HCT116 (cell line): ENCODE measurements at regions not wholly inside any gene's neighbourhood (a gene's known extent, or its start where the extent isn't known, plus 50 kb on each side); places are given as distances from the start of the nearest gene placed in this dataset.

Experiments
- ATAC-seq: fragments of 200-7000 bp; cut with Tn5 transposase; 2 replicates; pipeline ENCODE4 v1.9.1; 2020; ENCODE audit warnings: mild to moderate bottlenecking, moderate library complexity
- BruUV-seq: library from RNA; stranded (reverse); fragments of 400-500 nt; replicated peaks from 2 replicates; lab custom pipeline; 2021; lab: Mats Ljungman, UMichigan
- CTCF ChIA-PET: fragments of 300-600 bp; sonication (Branson Sonifier 250); formaldehyde crosslinking; loops from one replicate; lab custom pipeline; 2021; ENCODE audit warnings: antibody characterized with exemption; lab: Charles Lee
- POLR2A ChIA-PET: fragments of 300-600, 350-600 bp; sonication (Branson Sonifier 250); formaldehyde crosslinking; loops from one replicate; lab custom pipeline; 2021; ENCODE audit warnings: antibody characterized with exemption; lab: Charles Lee
- RAD21 ChIA-PET, 2 experiments: fragments of 300-600 bp; sonication (Branson Sonifier 250); formaldehyde crosslinking; loops; one replicate each; lab custom pipeline; 2023; ENCODE audit warnings: low total read pairs in 2 of 2; ENCODE audit not compliant: uncharacterized antibody in 2 of 2, unreplicated experiment in 2 of 2, low non-redundant PET in 1 of 2; lab: Charles Lee
- DNase-seq: peaks from one replicate; pipeline ENCODE4 v3.0.0-alpha.2; 2010; ENCODE audit warnings: low read depth, low spot score
- H2AFZ ChIP-seq: fragments of 200-600 bp; shearing (Covaris generic), sonication (generic); 2 replicates; pipeline ENCODE4 v1.6.1; 2017; ENCODE audit warnings: low read depth, mixed run types, mixed read lengths, antibody characterized with exemption, low read length; ENCODE audit not compliant: poor library complexity, severe bottlenecking
- H3K27ac ChIP-seq: 2 replicates; pipeline ENCODE4 v1.5.1; 2012; ENCODE audit warnings: low read depth, low read length
- H3K27me3 ChIP-seq: fragments of 200-600 bp; sonication (generic); 2 replicates; pipeline ENCODE4 v1.6.1; 2016; ENCODE audit warnings: mixed run types, low read length, mixed read lengths; ENCODE audit not compliant: insufficient read depth
- H3K36me3 ChIP-seq, 2 experiments: fragments of 200-500 bp in 1 of 2; fragments of 200-600 bp in 1 of 2; sonication (Bioruptor generic) in 1 of 2; sonication (generic) in 1 of 2; 2 replicates each; pipeline versions ENCODE4 v1.5.1 to v1.6.1; 2014 to 2016; ENCODE audit warnings: low read length in 2 of 2, inconsistent platforms in 1 of 2, mixed read lengths in 1 of 2, mixed run types in 1 of 2; ENCODE audit not compliant: insufficient read depth in 2 of 2, control insufficient read depth in 1 of 2
- H3K4me1 ChIP-seq, 2 experiments: fragments of 200-600 bp in 1 of 2; sonication (generic) in 1 of 2; 2 replicates each; pipeline versions ENCODE4 v1.5.1 to v1.6.1; 2012 to 2017; ENCODE audit warnings: low read length in 2 of 2, inconsistent platforms in 1 of 2, mild to moderate bottlenecking in 1 of 2, mixed read lengths in 1 of 2, mixed run types in 1 of 2, moderate library complexity in 1 of 2; ENCODE audit not compliant: insufficient read depth in 2 of 2, control insufficient read depth in 1 of 2
- H3K4me2 ChIP-seq: fragments of 200-600 bp; sonication (generic); 2 replicates; pipeline ENCODE4 v1.6.1; 2017; ENCODE audit warnings: mixed run types, low read length, mixed read lengths
- H3K4me3 ChIP-seq, 2 experiments: fragments of 200-600 bp in 1 of 2; sonication (generic) in 1 of 2; replicated peaks in 1 of 2; 2 replicates each; pipeline ENCODE4 v1.5.1; 2011 to 2016; ENCODE audit warnings: low read length in 2 of 2, control low read depth in 1 of 2, low read depth in 1 of 2, mild to moderate bottlenecking in 1 of 2, mixed read lengths in 1 of 2, mixed run types in 1 of 2
- H3K79me2 ChIP-seq: fragments of 200-600 bp; sonication (generic); 2 replicates; pipeline ENCODE4 v1.6.1; 2017; ENCODE audit warnings: mild to moderate bottlenecking, mixed run types, low read length, moderate library complexity, mixed read lengths; ENCODE audit not compliant: insufficient read depth
- H3K9ac ChIP-seq: fragments of 200-600 bp; sonication (generic); 2 replicates; pipeline ENCODE4 v1.6.1; 2016; ENCODE audit warnings: low read length, mixed read lengths
- H3K9me2 ChIP-seq: fragments of 200-600 bp; sonication (generic), shearing (Covaris generic); 2 replicates; pipeline ENCODE4 v1.6.1; 2017; ENCODE audit warnings: mixed run types, mild to moderate bottlenecking, moderate library complexity; ENCODE audit not compliant: insufficient read depth
- H3K9me3 ChIP-seq, 2 experiments: fragments of 200-500 bp in 1 of 2; fragments of 200-600 bp in 1 of 2; sonication (Bioruptor generic) in 1 of 2; sonication (generic) in 1 of 2; 2 replicates each; pipeline ENCODE4 v1.6.1; 2014 to 2017; ENCODE audit warnings: low read length in 2 of 2, mixed read lengths in 2 of 2, inconsistent platforms in 1 of 2, low read depth in 1 of 2, mild to moderate bottlenecking in 1 of 2, mixed run types in 1 of 2, moderate library complexity in 1 of 2; ENCODE audit not compliant: control insufficient read depth in 1 of 2, insufficient read depth in 1 of 2
- H4K20me1 ChIP-seq: fragments of 200-600 bp; sonication (generic), shearing (Covaris generic); 2 replicates; pipeline ENCODE4 v1.6.1; 2017; ENCODE audit warnings: mixed run types, mild to moderate bottlenecking, moderate library complexity; ENCODE audit not compliant: insufficient read depth
- CBX3 ChIP-seq: IDR thresholded peaks from 2 replicates; pipeline ENCODE4 v1.6.1; 2012; ENCODE audit warnings: low read depth
- CEBPB ChIP-seq: IDR thresholded peaks from 2 replicates; pipeline ENCODE4 v1.6.1; 2012; ENCODE audit warnings: low read depth
- ELF1 ChIP-seq: IDR thresholded peaks from 2 replicates; pipeline ENCODE4 v1.6.1; 2012; ENCODE audit warnings: low read depth, borderline replicate concordance
- EZH2phosphoT487 ChIP-seq: fragments of 200-600 bp; IDR thresholded peaks from 2 replicates; pipeline ENCODE4 v1.6.1; 2018; ENCODE audit warnings: antibody characterized with exemption, borderline replicate concordance
- JUND ChIP-seq: IDR thresholded peaks from 2 replicates; pipeline ENCODE4 v1.6.1; 2012
- POLR2A ChIP-seq: IDR thresholded peaks from 2 replicates; pipeline ENCODE4 v1.7.0; 2011; ENCODE audit warnings: borderline replicate concordance; ENCODE audit not compliant: insufficient read depth, insufficient read length; ENCODE audit errors: extremely low read depth
- POLR2AphosphoS5 ChIP-seq: IDR thresholded peaks from 2 replicates; pipeline ENCODE4 v1.6.1; 2011; ENCODE audit warnings: mild to moderate bottlenecking, low read depth, low read length, moderate library complexity
- RAD21 ChIP-seq: IDR thresholded peaks from 2 replicates; pipeline ENCODE4 v1.6.1; 2012; ENCODE audit warnings: low read depth, mild to moderate bottlenecking
- SIN3A ChIP-seq: IDR thresholded peaks from 2 replicates; pipeline ENCODE4 v1.6.1; 2012; ENCODE audit warnings: low read depth
- SP1 ChIP-seq: IDR thresholded peaks from 2 replicates; pipeline ENCODE4 v1.6.1; 2012; ENCODE audit warnings: low read depth
- SRF ChIP-seq: IDR thresholded peaks from 2 replicates; pipeline ENCODE4 v1.6.1; 2012; ENCODE audit warnings: low read depth
- TCF7L2 ChIP-seq: IDR thresholded peaks from 2 replicates; pipeline ENCODE4 v1.7.0; 2011; ENCODE audit warnings: borderline replicate concordance, inconsistent platforms; ENCODE audit not compliant: insufficient read depth, insufficient read length; ENCODE audit errors: extremely low read depth
- ZNF274 ChIP-seq: fragments of 200-500 bp; sonication (Bioruptor generic); IDR thresholded peaks from 2 replicates; pipeline ENCODE4 v1.6.1; 2014; ENCODE audit warnings: mild to moderate bottlenecking, low read depth, low read length, inconsistent platforms
- intact Hi-C: fragments of 100-400 bp; cut with micrococcal nuclease; formaldehyde crosslinking; loops from 2 replicates; pipeline ENCODE4 v1.10.0; 2022
- TF ChIP-seq, protein P1 (sequence below), 3 experiments: fragments of 200-600 bp in 1 of 3; sonication (generic) in 1 of 3; IDR thresholded peaks in 2 of 3; conservative IDR thresholded peaks in 1 of 3; 2 replicates each; pipeline ENCODE4 v1.5.1; 2012 to 2017; ENCODE audit warnings: low read depth in 2 of 3, low read length in 2 of 3, antibody characterized with exemption in 1 of 3, borderline replicate concordance in 1 of 3, control low read depth in 1 of 3, mild to moderate bottlenecking in 1 of 3, mixed read lengths in 1 of 3, mixed run types in 1 of 3, moderate library complexity in 1 of 3; ENCODE audit not compliant: insufficient read depth in 1 of 3
- TF ChIP-seq, protein P2 (sequence below): IDR thresholded peaks from 2 replicates; pipeline ENCODE4 v1.6.1; 2012
- TF ChIP-seq, protein P3 (sequence below): IDR thresholded peaks from 2 replicates; pipeline ENCODE4 v1.6.1; 2012; ENCODE audit warnings: low read depth
- TF ChIP-seq, protein P4 (sequence below): IDR thresholded peaks from 2 replicates; pipeline ENCODE4 v1.6.1; 2011; ENCODE audit warnings: mild to moderate bottlenecking, low read length, moderate library complexity; ENCODE audit not compliant: insufficient replicate concordance; ENCODE audit errors: extremely low read depth

DNA sequence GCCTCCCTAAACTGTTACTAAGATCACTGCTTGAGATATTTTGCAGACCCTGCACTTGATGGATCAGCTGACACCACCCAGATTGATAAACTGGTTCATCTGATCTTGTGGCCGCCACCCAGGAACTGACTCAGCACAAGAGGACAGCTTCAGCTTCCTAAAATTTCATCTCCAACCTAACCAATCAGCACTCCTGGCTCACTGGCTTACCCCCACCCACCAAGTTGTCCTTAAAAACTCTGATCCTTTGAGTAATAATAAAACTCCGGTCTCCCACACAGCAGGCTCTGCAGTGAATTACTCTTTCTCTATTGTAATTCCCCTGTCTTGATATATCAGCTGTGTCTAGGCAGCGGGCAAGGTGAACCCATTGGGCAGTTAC is 174.8 kb downstream of the UTP18 start:
- H4K20me1 ChIP-seq, result no peaks in the 10 kb centered on the region
- H3K9ac ChIP-seq, result no peak overlapping the region
- POLR2A ChIA-PET, result interaction anchor here (0.6 kb wide), 1 partner anchor 12 kb away, joined by 3 read pairs; no protein-coding TSS in a partner anchor
- intact Hi-C loops, result no loop called here
- no peaks in the 10 kb centered on the region for H3K36me3 ChIP-seq
- peak overlapping the region; percentile 42 for H3K4me2 ChIP-seq
- H3K4me3 ChIP-seq, result no peak overlapping the region
- RAD21 ChIA-PET, result no interaction called here
- peaks cover 9 to 30% of the 10 kb centered on the region in 2 experiments; a peak in 3 of 4 replicates for H3K4me1 ChIP-seq
- H3K27ac ChIP-seq, result no peak overlapping the region
- H3K79me2 ChIP-seq, result no peaks in the 10 kb centered on the region
- H3K9me3 ChIP-seq, result no peaks in the 10 kb centered on the region
- H3K27me3 ChIP-seq, result no peaks in the 10 kb centered on the region
- H2AFZ ChIP-seq, result peak overlapping the region; percentile 95
- ATAC-seq, result peak; percentile 34
- TF ChIP-seq POLR2AphosphoS5, result no peak
- TF ChIP-seq, protein P1, sequence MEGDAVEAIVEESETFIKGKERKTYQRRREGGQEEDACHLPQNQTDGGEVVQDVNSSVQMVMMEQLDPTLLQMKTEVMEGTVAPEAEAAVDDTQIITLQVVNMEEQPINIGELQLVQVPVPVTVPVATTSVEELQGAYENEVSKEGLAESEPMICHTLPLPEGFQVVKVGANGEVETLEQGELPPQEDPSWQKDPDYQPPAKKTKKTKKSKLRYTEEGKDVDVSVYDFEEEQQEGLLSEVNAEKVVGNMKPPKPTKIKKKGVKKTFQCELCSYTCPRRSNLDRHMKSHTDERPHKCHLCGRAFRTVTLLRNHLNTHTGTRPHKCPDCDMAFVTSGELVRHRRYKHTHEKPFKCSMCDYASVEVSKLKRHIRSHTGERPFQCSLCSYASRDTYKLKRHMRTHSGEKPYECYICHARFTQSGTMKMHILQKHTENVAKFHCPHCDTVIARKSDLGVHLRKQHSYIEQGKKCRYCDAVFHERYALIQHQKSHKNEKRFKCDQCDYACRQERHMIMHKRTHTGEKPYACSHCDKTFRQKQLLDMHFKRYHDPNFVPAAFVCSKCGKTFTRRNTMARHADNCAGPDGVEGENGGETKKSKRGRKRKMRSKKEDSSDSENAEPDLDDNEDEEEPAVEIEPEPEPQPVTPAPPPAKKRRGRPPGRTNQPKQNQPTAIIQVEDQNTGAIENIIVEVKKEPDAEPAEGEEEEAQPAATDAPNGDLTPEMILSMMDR (IDR thresholded peaks at IDR 0.05 in 2 of 3, conservative IDR thresholded peaks at IDR 0.05 in 1 of 3; ENCODE audit: borderline replicate concordance in 1 of 3, insufficient read depth in 1 of 3, low read depth in 2 of 3, low read length in 2 of 3), result no peak
- TF ChIP-seq SIN3A, result no peak
- no peak for TF ChIP-seq CEBPB
- TF ChIP-seq, protein P2, sequence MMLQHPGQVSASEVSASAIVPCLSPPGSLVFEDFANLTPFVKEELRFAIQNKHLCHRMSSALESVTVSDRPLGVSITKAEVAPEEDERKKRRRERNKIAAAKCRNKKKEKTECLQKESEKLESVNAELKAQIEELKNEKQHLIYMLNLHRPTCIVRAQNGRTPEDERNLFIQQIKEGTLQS, result no peak
- TF ChIP-seq, protein P3, sequence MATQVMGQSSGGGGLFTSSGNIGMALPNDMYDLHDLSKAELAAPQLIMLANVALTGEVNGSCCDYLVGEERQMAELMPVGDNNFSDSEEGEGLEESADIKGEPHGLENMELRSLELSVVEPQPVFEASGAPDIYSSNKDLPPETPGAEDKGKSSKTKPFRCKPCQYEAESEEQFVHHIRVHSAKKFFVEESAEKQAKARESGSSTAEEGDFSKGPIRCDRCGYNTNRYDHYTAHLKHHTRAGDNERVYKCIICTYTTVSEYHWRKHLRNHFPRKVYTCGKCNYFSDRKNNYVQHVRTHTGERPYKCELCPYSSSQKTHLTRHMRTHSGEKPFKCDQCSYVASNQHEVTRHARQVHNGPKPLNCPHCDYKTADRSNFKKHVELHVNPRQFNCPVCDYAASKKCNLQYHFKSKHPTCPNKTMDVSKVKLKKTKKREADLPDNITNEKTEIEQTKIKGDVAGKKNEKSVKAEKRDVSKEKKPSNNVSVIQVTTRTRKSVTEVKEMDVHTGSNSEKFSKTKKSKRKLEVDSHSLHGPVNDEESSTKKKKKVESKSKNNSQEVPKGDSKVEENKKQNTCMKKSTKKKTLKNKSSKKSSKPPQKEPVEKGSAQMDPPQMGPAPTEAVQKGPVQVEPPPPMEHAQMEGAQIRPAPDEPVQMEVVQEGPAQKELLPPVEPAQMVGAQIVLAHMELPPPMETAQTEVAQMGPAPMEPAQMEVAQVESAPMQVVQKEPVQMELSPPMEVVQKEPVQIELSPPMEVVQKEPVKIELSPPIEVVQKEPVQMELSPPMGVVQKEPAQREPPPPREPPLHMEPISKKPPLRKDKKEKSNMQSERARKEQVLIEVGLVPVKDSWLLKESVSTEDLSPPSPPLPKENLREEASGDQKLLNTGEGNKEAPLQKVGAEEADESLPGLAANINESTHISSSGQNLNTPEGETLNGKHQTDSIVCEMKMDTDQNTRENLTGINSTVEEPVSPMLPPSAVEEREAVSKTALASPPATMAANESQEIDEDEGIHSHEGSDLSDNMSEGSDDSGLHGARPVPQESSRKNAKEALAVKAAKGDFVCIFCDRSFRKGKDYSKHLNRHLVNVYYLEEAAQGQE, result no peak
- no peak for TF ChIP-seq TCF7L2
- TF ChIP-seq SP1, result no peak
- TF ChIP-seq SRF, result no peak
- TF ChIP-seq ELF1, result no peak
- TF ChIP-seq RAD21, result no peak
- TF ChIP-seq POLR2A, result no peak
- no peak for TF ChIP-seq CBX3
- no peak for TF ChIP-seq ZNF274
- no peak for TF ChIP-seq EZH2phosphoT487
- TF ChIP-seq JUND, result no peak
- TF ChIP-seq, protein P4, sequence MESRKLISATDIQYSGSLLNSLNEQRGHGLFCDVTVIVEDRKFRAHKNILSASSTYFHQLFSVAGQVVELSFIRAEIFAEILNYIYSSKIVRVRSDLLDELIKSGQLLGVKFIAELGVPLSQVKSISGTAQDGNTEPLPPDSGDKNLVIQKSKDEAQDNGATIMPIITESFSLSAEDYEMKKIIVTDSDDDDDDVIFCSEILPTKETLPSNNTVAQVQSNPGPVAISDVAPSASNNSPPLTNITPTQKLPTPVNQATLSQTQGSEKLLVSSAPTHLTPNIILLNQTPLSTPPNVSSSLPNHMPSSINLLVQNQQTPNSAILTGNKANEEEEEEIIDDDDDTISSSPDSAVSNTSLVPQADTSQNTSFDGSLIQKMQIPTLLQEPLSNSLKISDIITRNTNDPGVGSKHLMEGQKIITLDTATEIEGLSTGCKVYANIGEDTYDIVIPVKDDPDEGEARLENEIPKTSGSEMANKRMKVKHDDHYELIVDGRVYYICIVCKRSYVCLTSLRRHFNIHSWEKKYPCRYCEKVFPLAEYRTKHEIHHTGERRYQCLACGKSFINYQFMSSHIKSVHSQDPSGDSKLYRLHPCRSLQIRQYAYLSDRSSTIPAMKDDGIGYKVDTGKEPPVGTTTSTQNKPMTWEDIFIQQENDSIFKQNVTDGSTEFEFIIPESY, result no peak
- TF ChIP-seq, all 23 proteins: peak for 0
- no peak for DNase-seq
- no TSS peak for BruUV-seq
- no peaks in the 10 kb centered on the region for H3K9me2 ChIP-seq
- CTCF ChIA-PET, result interaction anchor here (0.6 to 3.8 kb wide), 27 partner anchors 8 to 320 kb away, joined by 3 to 32 read pairs (median 5); no protein-coding TSS in a partner anchor
